GM21529 (cell line): ENCODE measurements at regions not wholly inside any gene's neighbourhood (a gene's known extent, or its start where the extent isn't known, plus 50 kb on each side); places are given as distances from the start of the nearest gene placed in this dataset.
"Not testable (repeated sequence)": the region's sequence is repeated elsewhere in the genome, so short reads cannot be mapped to it uniquely, and the experiment has no call there.

Source experiments
- ATAC-seq: cut with Tn5 transposase; IDR thresholded peaks from one replicate; pipeline ENCODE4 v1.9.1; 2021; ENCODE audit not compliant: unreplicated experiment

- no peak for ATAC-seq
Observed at GRCh38 chr14:89469210-89470198, 52.5 kb upstream of the FOXN3 start.

- ATAC-seq, result no peak
Observed at GRCh38 chr14:89468566-89468965, 51.5 kb upstream of the FOXN3 start.

- ATAC-seq, result not testable (repeated sequence)
Observed at GRCh38 chr14:89468030-89468429, 51.0 kb upstream of the FOXN3 start.

- ATAC-seq, result no peak
Observed at GRCh38 chr14:89466944-89467343, 49.9 kb upstream of the FOXN3 start.
